A673 (cell line): ENCODE measurements at regions not wholly inside any gene's neighbourhood (a gene's known extent, or its start where the extent isn't known, plus 50 kb on each side); places are given as distances from the start of the nearest gene placed in this dataset.

ENCODE experiments used
- EZH2 ChIP-seq: fragments of 200-600 bp; sonication (generic); IDR thresholded peaks from 2 replicates; pipeline ENCODE4 v1.6.1; 2017; ENCODE audit warnings: borderline replicate concordance, low read depth, mild to moderate bottlenecking, mixed read lengths, antibody characterized with exemption, low read length; ENCODE audit not compliant: poor library complexity, severe bottlenecking
- TF ChIP-seq, protein P1 (sequence below): fragments of 300-800, 200-600 bp; sonication (generic); conservative IDR thresholded peaks from 2 replicates; pipeline ENCODE4 v1.5.1; 2017; ENCODE audit warnings: low read depth, mild to moderate bottlenecking, antibody characterized with exemption, low read length, moderate library complexity, mixed read lengths

DNA sequence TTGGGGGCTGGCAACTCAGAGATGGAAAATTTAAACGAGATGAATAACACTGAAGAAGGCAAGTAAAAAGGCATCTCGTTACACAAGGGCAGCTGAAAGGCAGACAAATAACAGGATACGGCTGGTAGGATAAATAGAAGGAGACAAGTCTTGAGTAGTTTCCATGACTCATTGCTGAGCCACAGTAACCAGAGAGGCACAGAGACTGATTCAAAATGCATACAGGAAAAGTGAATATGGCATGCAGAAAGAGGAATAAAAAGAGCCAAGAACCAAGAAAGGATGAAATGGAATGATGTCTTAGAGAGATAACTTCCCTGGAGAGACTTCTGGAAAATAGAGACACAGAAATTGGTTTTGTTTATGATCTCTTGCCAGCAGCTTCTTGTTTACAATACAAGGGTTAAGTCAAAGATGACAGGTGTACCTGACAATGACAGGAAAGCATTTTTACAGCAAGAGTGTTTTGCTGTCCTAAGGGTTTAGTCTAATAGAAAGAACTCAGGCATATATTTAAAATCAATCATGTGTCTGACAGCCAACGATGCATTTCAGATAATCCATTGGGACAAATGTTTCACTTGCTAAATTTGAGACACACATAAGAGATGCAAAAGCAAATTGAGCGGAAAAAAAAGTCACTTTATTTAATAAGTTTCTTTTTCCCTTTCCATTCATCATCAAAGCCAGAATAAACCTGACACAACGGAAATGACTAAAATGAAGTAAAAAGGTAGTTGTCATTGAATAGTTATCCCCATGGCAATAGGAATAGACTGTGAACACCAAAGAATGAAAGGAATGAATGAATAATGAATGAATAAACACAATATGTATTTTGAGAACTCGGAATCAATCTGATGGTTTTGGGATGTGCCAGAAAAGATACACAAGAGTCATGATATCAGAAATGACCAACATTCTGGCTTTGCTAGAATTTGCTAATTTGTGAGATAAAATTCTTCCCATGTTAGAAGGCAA, 68.0 kb upstream of the KCNQ5 start:
- TF ChIP-seq, protein P1, sequence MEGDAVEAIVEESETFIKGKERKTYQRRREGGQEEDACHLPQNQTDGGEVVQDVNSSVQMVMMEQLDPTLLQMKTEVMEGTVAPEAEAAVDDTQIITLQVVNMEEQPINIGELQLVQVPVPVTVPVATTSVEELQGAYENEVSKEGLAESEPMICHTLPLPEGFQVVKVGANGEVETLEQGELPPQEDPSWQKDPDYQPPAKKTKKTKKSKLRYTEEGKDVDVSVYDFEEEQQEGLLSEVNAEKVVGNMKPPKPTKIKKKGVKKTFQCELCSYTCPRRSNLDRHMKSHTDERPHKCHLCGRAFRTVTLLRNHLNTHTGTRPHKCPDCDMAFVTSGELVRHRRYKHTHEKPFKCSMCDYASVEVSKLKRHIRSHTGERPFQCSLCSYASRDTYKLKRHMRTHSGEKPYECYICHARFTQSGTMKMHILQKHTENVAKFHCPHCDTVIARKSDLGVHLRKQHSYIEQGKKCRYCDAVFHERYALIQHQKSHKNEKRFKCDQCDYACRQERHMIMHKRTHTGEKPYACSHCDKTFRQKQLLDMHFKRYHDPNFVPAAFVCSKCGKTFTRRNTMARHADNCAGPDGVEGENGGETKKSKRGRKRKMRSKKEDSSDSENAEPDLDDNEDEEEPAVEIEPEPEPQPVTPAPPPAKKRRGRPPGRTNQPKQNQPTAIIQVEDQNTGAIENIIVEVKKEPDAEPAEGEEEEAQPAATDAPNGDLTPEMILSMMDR = no peak
- no peak for TF ChIP-seq EZH2
